Fibroblast of lung (primary cell): ENCODE measurements at regions not wholly inside any gene's neighbourhood (a gene's known extent, or its start where the extent isn't known, plus 50 kb on each side); places are given as distances from the start of the nearest gene placed in this dataset.
"Not testable (repeated sequence)": the region's sequence is repeated elsewhere in the genome, so short reads cannot be mapped to it uniquely, and the experiment has no call there.

Experiments used
- DNase-seq, 2 donors: peaks; one replicate each; pipeline versions ENCODE4 v3.0.0 to v3.0.0-alpha.2; 2010; ENCODE audit warnings: low read depth in 2 of 2
- H2AFZ ChIP-seq: 2 replicates; pipeline ENCODE4 v1.5.1; 2012; ENCODE audit warnings: low read length, control low read depth, inconsistent platforms
- H3K27ac ChIP-seq: 2 replicates; pipeline ENCODE4 v1.5.1; 2011; ENCODE audit warnings: low read length, control low read depth; ENCODE audit not compliant: insufficient read depth
- H3K27me3 ChIP-seq: 2 replicates; pipeline ENCODE4 v1.5.1; 2011; ENCODE audit warnings: mild to moderate bottlenecking, low read length; ENCODE audit not compliant: control insufficient read depth, insufficient read depth
- H3K36me3 ChIP-seq: 2 replicates; pipeline ENCODE4 v1.5.1; 2011; ENCODE audit warnings: low read length; ENCODE audit not compliant: control insufficient read depth, insufficient read depth
- H3K4me1 ChIP-seq: 2 replicates; pipeline ENCODE4 v1.5.1; 2011; ENCODE audit warnings: low read length; ENCODE audit not compliant: control insufficient read depth, insufficient read depth; ENCODE audit errors: extremely low read depth
- H3K4me2 ChIP-seq: 2 replicates; pipeline ENCODE4 v1.5.1; 2011; ENCODE audit warnings: low read length, control low read depth; ENCODE audit not compliant: insufficient read depth; ENCODE audit errors: extremely low read depth
- H3K4me3 ChIP-seq, 4 experiments: fragments of 200-600 bp in 1 of 4; sonication (generic) in 1 of 4; replicated peaks in 1 of 4; 2 replicates each; pipeline ENCODE4 v1.5.1; 2011 to 2016; ENCODE audit warnings: low read length in 4 of 4, low read depth in 3 of 4, mild to moderate bottlenecking in 3 of 4, control low read depth in 2 of 4, inconsistent platforms in 1 of 4, mixed read lengths in 1 of 4; ENCODE audit not compliant: insufficient read depth in 1 of 4; ENCODE audit errors: control extremely low read depth in 1 of 4
- H3K79me2 ChIP-seq: 2 replicates; pipeline ENCODE4 v1.5.1; 2012; ENCODE audit warnings: mild to moderate bottlenecking, low read length, inconsistent platforms; ENCODE audit not compliant: control insufficient read depth, insufficient read depth
- H3K9ac ChIP-seq: 2 replicates; pipeline ENCODE4 v1.5.1; 2011; ENCODE audit warnings: mild to moderate bottlenecking, low read length, control low read depth; ENCODE audit not compliant: insufficient read depth
- H3K9me3 ChIP-seq: 2 replicates; pipeline ENCODE4 v1.5.1; 2012; ENCODE audit warnings: low read depth, low read length; ENCODE audit not compliant: control insufficient read depth, insufficient read depth
- H4K20me1 ChIP-seq: 2 replicates; pipeline ENCODE4 v1.5.1; 2011; ENCODE audit warnings: low read length; ENCODE audit not compliant: control insufficient read depth, insufficient read depth; ENCODE audit errors: extremely low read depth
- EZH2 ChIP-seq: IDR thresholded peaks from 2 replicates; pipeline ENCODE4 v1.5.1; 2012; ENCODE audit warnings: low read length, control low read depth, mild to moderate bottlenecking; ENCODE audit errors: missing control alignments
- TF ChIP-seq, protein P1 (sequence below), 2 donors: IDR thresholded peaks in 1 of 2; conservative IDR thresholded peaks in 1 of 2; 1 replicate in 1 of 2; 2 replicates in 1 of 2; pipeline ENCODE4 v1.5.1; 2011 to 2012; ENCODE audit warnings: low read length in 2 of 2, control low read depth in 1 of 2, inconsistent platforms in 1 of 2, low read depth in 1 of 2, mild to moderate bottlenecking in 1 of 2

DNA sequence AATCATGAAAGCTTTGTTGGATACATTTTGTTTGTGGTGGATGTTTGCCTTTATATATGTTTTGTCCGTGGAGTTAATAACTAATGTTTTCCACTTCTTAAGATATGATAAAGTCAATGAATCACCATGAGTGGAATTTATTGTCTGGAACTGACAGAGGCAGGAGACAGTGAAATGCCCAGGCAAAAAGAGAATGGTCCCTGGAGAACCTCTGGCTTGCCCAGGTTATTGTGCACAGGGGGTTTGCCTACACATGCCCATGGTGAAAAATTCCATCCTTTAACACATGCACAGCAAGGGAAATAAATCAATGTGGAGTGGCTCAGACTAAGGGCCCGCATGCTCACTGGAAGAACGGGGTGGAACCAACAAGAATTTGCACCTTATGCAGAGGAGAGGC is 964.3 kb upstream of the GRIA3 start:
- no peaks in the 10 kb centered on the region for H3K4me1 ChIP-seq
- H3K36me3 ChIP-seq = no peaks in the 10 kb centered on the region
- DNase-seq = no peak
- no peak overlapping the region for H3K27ac ChIP-seq
- H3K79me2 ChIP-seq = no peaks in the 10 kb centered on the region
- H3K27me3 ChIP-seq = no peaks in the 10 kb centered on the region
- no peak overlapping the region for H3K4me2 ChIP-seq
- no peak for TF ChIP-seq EZH2
- TF ChIP-seq, protein P1, sequence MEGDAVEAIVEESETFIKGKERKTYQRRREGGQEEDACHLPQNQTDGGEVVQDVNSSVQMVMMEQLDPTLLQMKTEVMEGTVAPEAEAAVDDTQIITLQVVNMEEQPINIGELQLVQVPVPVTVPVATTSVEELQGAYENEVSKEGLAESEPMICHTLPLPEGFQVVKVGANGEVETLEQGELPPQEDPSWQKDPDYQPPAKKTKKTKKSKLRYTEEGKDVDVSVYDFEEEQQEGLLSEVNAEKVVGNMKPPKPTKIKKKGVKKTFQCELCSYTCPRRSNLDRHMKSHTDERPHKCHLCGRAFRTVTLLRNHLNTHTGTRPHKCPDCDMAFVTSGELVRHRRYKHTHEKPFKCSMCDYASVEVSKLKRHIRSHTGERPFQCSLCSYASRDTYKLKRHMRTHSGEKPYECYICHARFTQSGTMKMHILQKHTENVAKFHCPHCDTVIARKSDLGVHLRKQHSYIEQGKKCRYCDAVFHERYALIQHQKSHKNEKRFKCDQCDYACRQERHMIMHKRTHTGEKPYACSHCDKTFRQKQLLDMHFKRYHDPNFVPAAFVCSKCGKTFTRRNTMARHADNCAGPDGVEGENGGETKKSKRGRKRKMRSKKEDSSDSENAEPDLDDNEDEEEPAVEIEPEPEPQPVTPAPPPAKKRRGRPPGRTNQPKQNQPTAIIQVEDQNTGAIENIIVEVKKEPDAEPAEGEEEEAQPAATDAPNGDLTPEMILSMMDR (conservative IDR thresholded peaks at IDR 0.05 in 1 of 2, IDR thresholded peaks at IDR 0.05 in 1 of 2; ENCODE audit: low read depth in 1 of 2, low read length in 2 of 2) = no peak
- H3K9ac ChIP-seq = no peak overlapping the region
- H2AFZ ChIP-seq = no peak overlapping the region
- H4K20me1 ChIP-seq = no peaks in the 10 kb centered on the region
- no peaks in the 10 kb centered on the region for H3K9me3 ChIP-seq
- no peak overlapping the region for H3K4me3 ChIP-seq

DNA sequence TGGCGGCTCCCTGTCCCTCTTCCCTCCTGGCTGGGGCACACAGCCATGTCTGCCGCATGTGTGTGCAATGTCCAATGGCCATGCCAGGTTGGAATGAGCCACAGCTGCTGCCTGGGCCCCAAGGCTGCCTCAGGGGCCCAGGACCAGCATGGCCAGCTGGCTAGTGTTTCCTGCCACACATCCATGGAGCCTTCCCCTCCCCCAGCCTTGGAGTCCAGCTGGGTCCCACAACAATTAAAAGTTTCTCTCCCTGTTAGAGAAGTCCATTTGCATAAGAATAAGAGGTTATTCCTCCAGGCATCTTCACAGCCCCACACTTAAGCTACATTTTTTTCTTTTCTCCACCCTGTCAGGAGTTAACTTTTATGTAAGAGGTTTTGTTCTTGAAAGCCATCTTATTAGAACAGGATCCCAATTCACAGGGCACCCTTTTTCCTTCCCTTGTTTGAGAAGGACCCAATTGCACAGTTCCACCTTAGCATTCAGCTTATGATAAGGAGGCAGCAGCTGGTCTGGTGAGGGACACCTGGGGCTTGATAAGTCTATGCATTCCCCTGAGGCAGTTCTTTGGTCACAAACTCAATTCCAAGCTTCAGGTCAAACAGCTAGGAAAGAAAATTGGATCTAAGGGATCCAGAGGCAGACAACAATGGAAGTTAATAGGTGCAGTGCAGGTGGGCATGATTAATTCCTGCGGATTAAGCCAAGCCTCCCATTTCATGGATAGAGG is 963.3 kb upstream of the GRIA3 start:
- H3K4me2 ChIP-seq = no peak overlapping the region
- H3K27ac ChIP-seq = no peak overlapping the region
- H3K36me3 ChIP-seq = no peaks in the 10 kb centered on the region
- no peak overlapping the region for H3K4me3 ChIP-seq
- no peaks in the 10 kb centered on the region for H3K79me2 ChIP-seq
- no peaks in the 10 kb centered on the region for H3K27me3 ChIP-seq
- DNase-seq = no peak
- H3K9ac ChIP-seq = no peak overlapping the region
- TF ChIP-seq, protein P1 (conservative IDR thresholded peaks at IDR 0.05 in 1 of 2, IDR thresholded peaks at IDR 0.05 in 1 of 2; ENCODE audit: low read depth in 1 of 2, low read length in 2 of 2) = no peak
- TF ChIP-seq EZH2 = no peak
- no peaks in the 10 kb centered on the region for H4K20me1 ChIP-seq
- no peaks in the 10 kb centered on the region for H3K4me1 ChIP-seq
- H3K9me3 ChIP-seq = no peaks in the 10 kb centered on the region
- no peak overlapping the region for H2AFZ ChIP-seq

DNA sequence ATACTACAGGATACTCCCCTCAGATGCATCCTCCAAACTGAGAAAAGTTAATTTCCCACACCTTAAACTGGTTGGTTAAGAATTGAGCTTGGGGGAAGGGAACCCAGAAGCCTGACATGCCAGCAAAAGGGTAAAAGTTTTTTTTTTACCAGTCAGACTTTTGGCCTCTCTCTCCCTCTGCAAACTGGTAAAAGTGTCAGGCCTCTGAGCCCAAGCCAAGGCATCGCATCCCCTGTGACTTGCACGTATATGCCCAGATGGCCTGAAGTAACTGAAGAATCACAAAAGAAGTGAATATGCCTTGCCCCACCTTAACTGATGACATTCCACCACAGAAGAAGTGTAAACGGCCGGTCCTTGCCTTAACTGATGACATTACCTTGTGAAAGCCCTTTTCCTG is 962.3 kb upstream of the GRIA3 start:
- not testable (repeated sequence) for H4K20me1 ChIP-seq, H3K79me2 ChIP-seq, H2AFZ ChIP-seq, H3K36me3 ChIP-seq, H3K4me3 ChIP-seq, H3K27me3 ChIP-seq, H3K9me3 ChIP-seq, H3K9ac ChIP-seq, H3K4me2 ChIP-seq, H3K4me1 ChIP-seq, DNase-seq, H3K27ac ChIP-seq

DNA sequence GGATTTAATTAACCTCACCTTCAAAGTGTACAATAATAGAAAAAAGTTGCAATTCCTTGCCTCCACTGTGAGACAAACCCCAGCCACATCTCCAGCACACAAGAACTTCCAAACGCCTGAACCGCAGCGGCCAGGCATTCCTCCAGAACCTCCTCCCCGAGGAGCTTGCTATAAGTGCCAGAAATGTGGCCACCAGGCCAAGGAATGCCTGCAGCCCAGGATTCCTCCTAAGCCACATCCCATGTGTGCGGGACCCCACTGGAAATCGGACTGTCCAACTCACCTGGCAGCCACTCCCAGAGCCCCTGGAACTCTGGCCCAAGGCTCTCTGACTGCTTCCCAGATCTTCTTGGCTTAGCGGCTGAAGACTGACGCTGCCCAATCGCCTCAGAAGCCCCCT is 959.9 kb upstream of the GRIA3 start:
- not testable (repeated sequence) for H3K27ac ChIP-seq, H3K4me3 ChIP-seq, H3K9ac ChIP-seq, H3K36me3 ChIP-seq, H3K4me1 ChIP-seq, H3K79me2 ChIP-seq, H3K4me2 ChIP-seq, H2AFZ ChIP-seq, H3K27me3 ChIP-seq, H4K20me1 ChIP-seq, H3K9me3 ChIP-seq
- DNase-seq = peak in 1 of 2 donors; percentile 48
